Caco-2 (cell line): ENCODE measurements at regions not wholly inside any gene's neighbourhood (a gene's known extent, or its start where the extent isn't known, plus 50 kb on each side); places are given as distances from the start of the nearest gene placed in this dataset.

Experiments used
- BruUV-seq: library from RNA; stranded (reverse); fragments of 400-500 nt; replicated peaks from 2 replicates; lab custom pipeline; 2021; lab: Mats Ljungman, UMichigan
- CTCF ChIA-PET: fragments of 300-600 bp; sonication (Branson Sonifier 250); formaldehyde crosslinking; loops from one replicate; lab custom pipeline; 2022; ENCODE audit warnings: antibody characterized with exemption; lab: Charles Lee
- POLR2A ChIA-PET: fragments of 300-600 bp; sonication (Branson Sonifier 250); formaldehyde crosslinking; loops from one replicate; lab custom pipeline; 2022; ENCODE audit warnings: antibody characterized with exemption; lab: Charles Lee
- DNase-seq, 2 experiments: peaks; one replicate each; pipeline versions ENCODE4 v3.0.0 to v3.0.0-alpha.2; 2020 to 2022
- H3K27me3 ChIP-seq: replicated peaks from 2 replicates; pipeline ENCODE4 v1.6.0; 2011; ENCODE audit warnings: low read length; ENCODE audit not compliant: control insufficient read depth, insufficient read depth
- H3K36me3 ChIP-seq: 2 replicates; pipeline ENCODE4 v1.5.1; 2011; ENCODE audit warnings: low read length; ENCODE audit not compliant: control insufficient read depth, insufficient read depth
- H3K4me1 ChIP-seq: fragments of 250-450 bp; sonication (Bioruptor Pico); 2 replicates; pipeline ENCODE4 v1.5.1; 2020; ENCODE audit warnings: mild to moderate bottlenecking
- H3K4me3 ChIP-seq: 2 replicates; pipeline ENCODE4 v1.5.1; 2011; ENCODE audit warnings: low read depth, mild to moderate bottlenecking, control low read depth, low read length
- H3K9me3 ChIP-seq: fragments of 250-450 bp; sonication (Bioruptor Pico); 2 replicates; pipeline ENCODE4 v1.5.1; 2020; ENCODE audit warnings: mild to moderate bottlenecking, moderate library complexity
- H3K27ac Mint-ChIP-seq: one replicate; pipeline ENCODE4 v1.8.0; 2022; ENCODE audit warnings: mixed read lengths; ENCODE audit not compliant: unreplicated experiment
- H3K27me3 Mint-ChIP-seq: one replicate; pipeline ENCODE4 v1.8.0; 2022; ENCODE audit warnings: mixed read lengths; ENCODE audit not compliant: insufficient read depth, unreplicated experiment
- H3K36me3 Mint-ChIP-seq: one replicate; pipeline ENCODE4 v1.8.0; 2022; ENCODE audit warnings: mild to moderate bottlenecking, mixed read lengths; ENCODE audit not compliant: insufficient read depth, unreplicated experiment
- H3K4me1 Mint-ChIP-seq: one replicate; pipeline ENCODE4 v1.8.0; 2022; ENCODE audit warnings: low read depth, mixed read lengths; ENCODE audit not compliant: unreplicated experiment
- H3K4me3 Mint-ChIP-seq: one replicate; pipeline ENCODE4 v1.8.0; 2022; ENCODE audit warnings: mild to moderate bottlenecking, moderate library complexity, mixed read lengths; ENCODE audit not compliant: unreplicated experiment
- H3K9me3 Mint-ChIP-seq: one replicate; pipeline ENCODE4 v1.8.0; 2022; ENCODE audit warnings: mixed read lengths; ENCODE audit not compliant: unreplicated experiment
- intact Hi-C: fragments of 100-400 bp; cut with micrococcal nuclease; formaldehyde crosslinking; loops from one replicate; pipeline ENCODE4 v1.10.0; 2022; ENCODE audit not compliant: unreplicated experiment
- TF ChIP-seq, protein P1 (sequence below), 2 experiments: fragments of 200-600 bp in 1 of 2; IDR thresholded peaks; 1 replicate in 1 of 2; 2 replicates in 1 of 2; pipeline versions ENCODE4 v1.5.1 to v1.8.0; 2011 to 2022; ENCODE audit warnings: antibody characterized with exemption in 1 of 2, control low read depth in 1 of 2, inconsistent platforms in 1 of 2, low read depth in 1 of 2, low read length in 1 of 2, mild to moderate bottlenecking in 1 of 2, moderate library complexity in 1 of 2; ENCODE audit not compliant: insufficient read depth in 1 of 2, severe bottlenecking in 1 of 2, unreplicated experiment in 1 of 2

DNA sequence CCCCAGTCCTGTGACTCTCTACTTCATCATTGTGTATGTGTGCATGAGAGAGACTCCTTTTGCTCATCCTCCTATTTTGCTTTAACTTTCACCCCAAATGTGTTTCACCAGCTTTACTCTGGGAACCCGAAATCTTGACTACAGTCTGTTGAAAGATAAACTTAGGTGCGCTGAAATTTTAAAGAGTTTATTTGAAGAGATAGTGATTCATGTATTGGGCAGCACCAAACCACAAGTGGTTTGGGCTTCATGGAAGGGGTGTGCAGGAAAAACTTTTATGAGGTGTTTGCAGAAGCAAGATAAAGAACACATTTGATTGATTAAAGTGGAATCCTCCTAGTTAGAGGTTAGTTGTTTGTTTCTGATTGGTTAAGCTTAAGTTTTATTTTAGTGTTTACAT is 50.8 kb upstream of the RFC3 start:
- H3K4me1 Mint-ChIP-seq, result no peaks in the 10 kb centered on the region
- Histone ChIP-seq H3K36me3 (no peaks in the 10 kb centered on the region), H3K27me3 (no peaks in the 10 kb centered on the region), H3K4me3 (no peak overlapping the region), H3K4me1 (no peaks in the 10 kb centered on the region), H3K9me3 (no peaks in the 10 kb centered on the region)
- TF ChIP-seq, protein P1, sequence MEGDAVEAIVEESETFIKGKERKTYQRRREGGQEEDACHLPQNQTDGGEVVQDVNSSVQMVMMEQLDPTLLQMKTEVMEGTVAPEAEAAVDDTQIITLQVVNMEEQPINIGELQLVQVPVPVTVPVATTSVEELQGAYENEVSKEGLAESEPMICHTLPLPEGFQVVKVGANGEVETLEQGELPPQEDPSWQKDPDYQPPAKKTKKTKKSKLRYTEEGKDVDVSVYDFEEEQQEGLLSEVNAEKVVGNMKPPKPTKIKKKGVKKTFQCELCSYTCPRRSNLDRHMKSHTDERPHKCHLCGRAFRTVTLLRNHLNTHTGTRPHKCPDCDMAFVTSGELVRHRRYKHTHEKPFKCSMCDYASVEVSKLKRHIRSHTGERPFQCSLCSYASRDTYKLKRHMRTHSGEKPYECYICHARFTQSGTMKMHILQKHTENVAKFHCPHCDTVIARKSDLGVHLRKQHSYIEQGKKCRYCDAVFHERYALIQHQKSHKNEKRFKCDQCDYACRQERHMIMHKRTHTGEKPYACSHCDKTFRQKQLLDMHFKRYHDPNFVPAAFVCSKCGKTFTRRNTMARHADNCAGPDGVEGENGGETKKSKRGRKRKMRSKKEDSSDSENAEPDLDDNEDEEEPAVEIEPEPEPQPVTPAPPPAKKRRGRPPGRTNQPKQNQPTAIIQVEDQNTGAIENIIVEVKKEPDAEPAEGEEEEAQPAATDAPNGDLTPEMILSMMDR (IDR thresholded peaks at IDR 0.05; ENCODE audit: insufficient read depth in 1 of 2, low read depth in 1 of 2, low read length in 1 of 2, severe bottlenecking in 1 of 2, unreplicated experiment in 1 of 2), result no peak
- intact Hi-C loops, result no loop called here
- no peaks in the 10 kb centered on the region for H3K36me3 Mint-ChIP-seq
- no peak overlapping the region for H3K27ac Mint-ChIP-seq
- CTCF ChIA-PET, result no interaction called here
- H3K4me3 Mint-ChIP-seq, result no peak overlapping the region
- POLR2A ChIA-PET, result no interaction called here
- peaks cover 12% of the 10 kb centered on the region for H3K27me3 Mint-ChIP-seq
- no peaks in the 10 kb centered on the region for H3K9me3 Mint-ChIP-seq
- DNase-seq, result no peak
- no TSS peak for BruUV-seq
